ENCODE measurements at regions not wholly inside any gene's neighbourhood (a gene's known extent, or its start where the extent isn't known, plus 50 kb on each side); places are given as distances from the start of the nearest gene placed in this dataset.

- no peak for DNase-seq (ENCODE audit: low read depth in 2 of 2)
- TF ChIP-seq, protein P1, sequence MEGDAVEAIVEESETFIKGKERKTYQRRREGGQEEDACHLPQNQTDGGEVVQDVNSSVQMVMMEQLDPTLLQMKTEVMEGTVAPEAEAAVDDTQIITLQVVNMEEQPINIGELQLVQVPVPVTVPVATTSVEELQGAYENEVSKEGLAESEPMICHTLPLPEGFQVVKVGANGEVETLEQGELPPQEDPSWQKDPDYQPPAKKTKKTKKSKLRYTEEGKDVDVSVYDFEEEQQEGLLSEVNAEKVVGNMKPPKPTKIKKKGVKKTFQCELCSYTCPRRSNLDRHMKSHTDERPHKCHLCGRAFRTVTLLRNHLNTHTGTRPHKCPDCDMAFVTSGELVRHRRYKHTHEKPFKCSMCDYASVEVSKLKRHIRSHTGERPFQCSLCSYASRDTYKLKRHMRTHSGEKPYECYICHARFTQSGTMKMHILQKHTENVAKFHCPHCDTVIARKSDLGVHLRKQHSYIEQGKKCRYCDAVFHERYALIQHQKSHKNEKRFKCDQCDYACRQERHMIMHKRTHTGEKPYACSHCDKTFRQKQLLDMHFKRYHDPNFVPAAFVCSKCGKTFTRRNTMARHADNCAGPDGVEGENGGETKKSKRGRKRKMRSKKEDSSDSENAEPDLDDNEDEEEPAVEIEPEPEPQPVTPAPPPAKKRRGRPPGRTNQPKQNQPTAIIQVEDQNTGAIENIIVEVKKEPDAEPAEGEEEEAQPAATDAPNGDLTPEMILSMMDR (IDR thresholded peaks at IDR 0.05; ENCODE audit: low read depth, low read length): no peak
- H3K4me3 ChIP-seq (replicated peaks in 1 of 2; ENCODE audit: low read depth in 2 of 2, low read length in 2 of 2): no peak overlapping the region
Observed at GRCh38 chr2:156691014-156691413, 254.8 kb downstream of the GPD2 start.

DNA sequence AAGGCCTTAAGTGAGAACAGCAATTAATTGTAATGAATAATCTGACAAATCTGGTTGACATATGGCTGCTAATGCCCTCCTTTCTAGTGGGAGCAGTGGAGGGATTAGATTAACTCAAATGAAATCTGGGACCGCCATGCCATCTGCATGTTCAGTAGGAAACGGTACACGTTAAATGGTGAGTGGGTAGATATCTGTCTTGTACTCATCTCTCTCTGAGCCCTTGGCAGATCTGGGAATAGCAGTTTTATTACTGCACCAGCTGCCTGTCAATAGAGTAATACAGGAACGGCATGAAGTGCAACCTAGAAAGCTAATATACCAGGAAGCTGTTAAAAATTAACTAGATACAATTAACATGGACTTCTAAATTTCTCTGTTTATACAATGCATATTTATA, 258.8 kb downstream of the GPD2 start:
- H3K4me3 ChIP-seq (replicated peaks in 1 of 2; ENCODE audit: low read depth in 2 of 2, low read length in 2 of 2): no peak overlapping the region
- TF ChIP-seq, protein P1 (IDR thresholded peaks at IDR 0.05; ENCODE audit: low read depth, low read length): no peak
- no peak for DNase-seq (ENCODE audit: low read depth in 2 of 2)

DNA sequence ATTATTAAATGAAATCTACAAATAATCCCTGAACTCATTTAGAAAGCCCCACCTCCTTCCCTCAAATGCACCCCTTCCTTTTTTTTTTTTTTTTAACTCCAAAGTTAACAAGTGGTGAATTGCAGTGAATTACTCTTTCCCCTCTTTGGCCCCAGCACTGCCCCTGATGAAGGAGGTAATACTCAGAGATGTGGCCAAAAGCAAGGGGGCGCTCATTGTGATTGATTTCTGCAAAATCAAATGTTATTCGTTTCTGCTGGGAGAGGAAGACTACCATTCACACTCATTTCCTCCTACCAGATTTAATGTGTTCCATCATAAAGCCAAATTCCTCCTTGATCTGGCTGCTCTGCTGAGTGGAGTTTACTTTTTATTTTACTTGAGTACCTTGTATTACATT, 259.4 kb downstream of the GPD2 start:
- TF ChIP-seq, protein P1 (IDR thresholded peaks at IDR 0.05; ENCODE audit: low read depth, low read length): no peak
- DNase-seq (ENCODE audit: low read depth in 2 of 2): no peak
- H3K4me3 ChIP-seq (replicated peaks in 1 of 2; ENCODE audit: low read depth in 2 of 2, low read length in 2 of 2): no peak overlapping the region

GRCh38 chr2:156697906-156698305, 261.7 kb downstream of the GPD2 start:
- DNase-seq (ENCODE audit: low read depth in 2 of 2): no peak
- H3K4me3 ChIP-seq (replicated peaks in 1 of 2; ENCODE audit: low read depth in 2 of 2, low read length in 2 of 2): no peak overlapping the region
- TF ChIP-seq, protein P1 (IDR thresholded peaks at IDR 0.05; ENCODE audit: low read depth, low read length): no peak

- TF ChIP-seq, protein P1 (IDR thresholded peaks at IDR 0.05; ENCODE audit: low read depth, low read length): no peak
- no peak overlapping the region for H3K4me3 ChIP-seq (replicated peaks in 1 of 2; ENCODE audit: low read depth in 2 of 2, low read length in 2 of 2)
- DNase-seq (ENCODE audit: low read depth in 2 of 2): no peak
Observed at GRCh38 chr2:156700681-156701080, 264.5 kb downstream of the GPD2 start.

DNA sequence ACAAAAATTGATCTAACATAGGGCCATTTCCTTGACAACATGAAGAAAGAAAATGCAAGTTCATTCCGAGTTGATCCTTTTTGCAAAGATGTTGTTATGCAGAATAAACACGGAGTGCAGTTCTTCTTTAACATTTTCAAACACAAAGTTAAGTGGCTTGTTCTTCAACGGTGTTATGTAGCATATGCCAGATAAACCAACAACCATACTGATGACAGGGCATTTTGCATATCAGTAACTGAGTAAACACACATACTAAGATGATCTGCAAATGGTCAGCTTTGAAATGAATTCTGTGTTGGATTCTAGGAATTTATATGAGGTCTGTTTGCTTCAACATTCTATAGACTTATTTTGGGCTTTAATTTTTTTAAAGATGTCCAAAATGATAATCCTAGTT, 266.4 kb downstream of the GPD2 start:
- DNase-seq (ENCODE audit: low read depth in 2 of 2): no peak
- TF ChIP-seq, protein P1 (IDR thresholded peaks at IDR 0.05; ENCODE audit: low read depth, low read length): no peak
- H3K4me3 ChIP-seq (replicated peaks in 1 of 2; ENCODE audit: low read depth in 2 of 2, low read length in 2 of 2): no peak overlapping the region

- no peak for DNase-seq (ENCODE audit: low read depth in 2 of 2)
- TF ChIP-seq, protein P1 (IDR thresholded peaks at IDR 0.05; ENCODE audit: low read depth, low read length): no peak
- H3K4me3 ChIP-seq (replicated peaks in 1 of 2; ENCODE audit: low read depth in 2 of 2, low read length in 2 of 2): no peak overlapping the region
Observed at GRCh38 chr2:156703642-156704041, 267.5 kb downstream of the GPD2 start.
